ENCODE measurements at regions not wholly inside any gene's neighbourhood (a gene's known extent, or its start where the extent isn't known, plus 50 kb on each side); places are given as distances from the start of the nearest gene placed in this dataset.

GRCh38 chr2:16298866-16299265, 358.5 kb downstream of the MYCN start:
- DNase-seq (ENCODE audit: low read depth in 2 of 2), result no peak

GRCh38 chr2:16296331-16297250, 356.2 kb downstream of the MYCN start:
- no peak for DNase-seq (ENCODE audit: low read depth in 2 of 2)

- DNase-seq (ENCODE audit: low read depth in 2 of 2), result no peak
Observed at GRCh38 chr2:16296038-16296290, 355.6 kb downstream of the MYCN start.

- DNase-seq (ENCODE audit: low read depth in 2 of 2), result no peak
Observed at GRCh38 chr2:16294791-16295190, 354.4 kb downstream of the MYCN start.

GRCh38 chr2:16293871-16294270, 353.5 kb downstream of the MYCN start:
- no peak for DNase-seq (ENCODE audit: low read depth in 2 of 2)

- no peak for DNase-seq (ENCODE audit: low read depth in 2 of 2)
Observed at GRCh38 chr2:16293398-16293797, 353.0 kb downstream of the MYCN start.

GRCh38 chr2:16291731-16292550, 351.6 kb downstream of the MYCN start:
- no peak for DNase-seq (ENCODE audit: low read depth in 2 of 2)

GRCh38 chr2:16291226-16291625, 350.9 kb downstream of the MYCN start:
- DNase-seq (ENCODE audit: low read depth in 2 of 2), result no peak

GRCh38 chr2:16290311-16291020, 350.1 kb downstream of the MYCN start:
- no peak for DNase-seq (ENCODE audit: low read depth in 2 of 2)

- no peak for DNase-seq (ENCODE audit: low read depth in 2 of 2)
Observed at GRCh38 chr2:16288371-16289112, 348.2 kb downstream of the MYCN start.

- DNase-seq (ENCODE audit: low read depth in 2 of 2), result no peak
Observed at GRCh38 chr2:16287831-16288230, 347.5 kb downstream of the MYCN start.

GRCh38 chr2:16287281-16287680, 346.9 kb downstream of the MYCN start:
- DNase-seq (ENCODE audit: low read depth in 2 of 2), result no peak

- DNase-seq (ENCODE audit: low read depth in 2 of 2), result no peak
Observed at GRCh38 chr2:16285813-16286510, 345.6 kb downstream of the MYCN start.

- no peak for DNase-seq (ENCODE audit: low read depth in 2 of 2)
Observed at GRCh38 chr2:16284941-16285625, 344.7 kb downstream of the MYCN start.

GRCh38 chr2:16283071-16283850, 342.9 kb downstream of the MYCN start:
- DNase-seq (ENCODE audit: low read depth in 2 of 2), result no peak

GRCh38 chr2:16282511-16282910, 342.2 kb downstream of the MYCN start:
- no peak for DNase-seq (ENCODE audit: low read depth in 2 of 2)

GRCh38 chr2:16281451-16282335, 341.3 kb downstream of the MYCN start:
- peak; percentile 4 to 33 for DNase-seq (ENCODE audit: low read depth in 2 of 2)

GRCh38 chr2:16280081-16280480, 339.7 kb downstream of the MYCN start:
- DNase-seq (ENCODE audit: low read depth in 2 of 2), result no peak
